ENCODE measurements at regions not wholly inside any gene's neighbourhood (a gene's known extent, or its start where the extent isn't known, plus 50 kb on each side); places are given as distances from the start of the nearest gene placed in this dataset.

GRCh38 chr4:148946271-148946670 is 504.1 kb upstream of the NR3C2 start:
- no TSS peak for BruUV-seq (replicated peaks)
- no peak overlapping the region for H3K4me3 ChIP-seq
- H4K20me1 ChIP-seq (ENCODE audit: control insufficient read depth, insufficient read depth): no peaks in the 10 kb centered on the region; the same call in 1 of the 2 replicates
- no peaks in the 10 kb centered on the region for H3K79me2 ChIP-seq (ENCODE audit: control insufficient read depth, insufficient read depth, low read length)
- SMC1A ChIA-PET (ENCODE audit: uncharacterized antibody, unreplicated experiment): no interaction called here
- in situ Hi-C loops (cut with MboI) (no loop called here), intact Hi-C loops (cut with micrococcal nuclease; ENCODE audit: unreplicated experiment) (no loop called here)
- H3K4me1 ChIP-seq (ENCODE audit: control insufficient read depth, insufficient read depth, low read length): no peaks in the 10 kb centered on the region
- CTCF ChIA-PET: interaction anchor here (0.8 kb wide), 1 partner anchor 12 kb away, joined by 3 read pairs; no protein-coding TSS in a partner anchor
- DNase-seq (ENCODE audit: low read depth, low spot score) (no peak), ATAC-seq (no peak), FAIRE-seq (no peak)
- no peak overlapping the region for H3K9ac ChIP-seq (ENCODE audit: control insufficient read depth, insufficient read depth, low read length)
- H3K27ac ChIP-seq (ENCODE audit: control insufficient read depth, insufficient read depth): no peak overlapping the region
- no peaks in the 10 kb centered on the region for H3K36me3 ChIP-seq (ENCODE audit: control insufficient read depth in 2 of 2, insufficient read depth in 2 of 2, low read length in 1 of 2)
- WGBS (ENCODE audit: insufficient coverage, insufficient replicate concordance, low lambda C conversion rate, missing lambda C conversion rate): 13% methylated on average over 1 of the region's 1 CpG
- H3K4me2 ChIP-seq (ENCODE audit: control insufficient read depth, insufficient read depth): no peak overlapping the region
- H2AFZ ChIP-seq (ENCODE audit: control insufficient read depth, low read depth, low read length): no peak overlapping the region
- H3K27me3 ChIP-seq (replicated peaks in 1 of 2; ENCODE audit: control insufficient read depth in 2 of 2, insufficient read depth in 2 of 2, low read length in 1 of 2): no peaks in the 10 kb centered on the region
- RAD21 ChIA-PET (ENCODE audit: unreplicated experiment): no interaction called here
- no peak for TF ChIP-seq BMI1 (IDR thresholded peaks at IDR 0.05; ENCODE audit: borderline replicate concordance)
- no peak for TF ChIP-seq POLR2AphosphoS5 (IDR thresholded peaks at IDR 0.05; ENCODE audit: low read length)
- no peak for TF ChIP-seq PAX8 (IDR thresholded peaks at IDR 0.05)
- TF ChIP-seq HDGF (IDR thresholded peaks at IDR 0.05): no peak
- TF ChIP-seq KDM1A (IDR thresholded peaks at IDR 0.05; ENCODE audit: borderline replicate concordance): no peak
- no peak for TF ChIP-seq TCF7 (IDR thresholded peaks at IDR 0.05; ENCODE audit: borderline replicate concordance)
- TF ChIP-seq WRNIP1 (IDR thresholded peaks at IDR 0.05; ENCODE audit: borderline replicate concordance, low read depth, low read length): no peak
- no peak for TF ChIP-seq CBX5 (IDR thresholded peaks at IDR 0.05; ENCODE audit: low read depth)
- no peak for TF ChIP-seq SP1 (IDR thresholded peaks at IDR 0.05; ENCODE audit: low read depth, low read length)
- no peak for TF ChIP-seq PML (IDR thresholded peaks at IDR 0.05; ENCODE audit: low read length)
- no peak for TF ChIP-seq E4F1 (IDR thresholded peaks at IDR 0.05; ENCODE audit: borderline replicate concordance, partially characterized antibody)
- TF ChIP-seq PBX3 (IDR thresholded peaks at IDR 0.05; ENCODE audit: insufficient replicate concordance, low read depth, low read length): no peak
- TF ChIP-seq CREB1 (IDR thresholded peaks at IDR 0.05; ENCODE audit: low read depth): no peak
- no peak for TF ChIP-seq IRF5 (IDR thresholded peaks at IDR 0.05; ENCODE audit: borderline replicate concordance)
- TF ChIP-seq SRF (IDR thresholded peaks at IDR 0.05; ENCODE audit: low read depth in 2 of 2, low read length in 2 of 2): no peak
- TF ChIP-seq FOXM1 (IDR thresholded peaks at IDR 0.05; ENCODE audit: low read depth, low read length): no peak
- no peak for TF ChIP-seq ZSCAN29 (IDR thresholded peaks at IDR 0.05)
- TF ChIP-seq EP300 (IDR thresholded peaks at IDR 0.05; ENCODE audit: borderline replicate concordance in 1 of 2, control insufficient read depth in 1 of 2, low read depth in 2 of 2, low read length in 2 of 2): no peak
- TF ChIP-seq NFXL1 (IDR thresholded peaks at IDR 0.05; ENCODE audit: borderline replicate concordance): no peak
- POLR2A ChIA-PET: no interaction called here
- H3K9me3 ChIP-seq (replicated peaks; ENCODE audit: control insufficient read depth, insufficient read depth, low read length): no peaks in the 10 kb centered on the region

Measured in GM12878 (cell line).